ENCODE measurements at regions not wholly inside any gene's neighbourhood (a gene's known extent, or its start where the extent isn't known, plus 50 kb on each side); places are given as distances from the start of the nearest gene placed in this dataset.

- Histone ChIP-seq H3K27ac (no peak overlapping the region), H3K4me3 (no peak overlapping the region), H3K36me3 (no peaks in the 10 kb centered on the region), H3K9me3 (replicated peaks) (no peaks in the 10 kb centered on the region), H3K27me3 (replicated peaks) (peaks cover 2% of the 10 kb centered on the region; the same call in 1 of the 2 replicates), H3K4me1 (replicated peaks) (peaks cover 6% of the 10 kb centered on the region)
- DNase-seq (ENCODE audit: low read depth in 1 of 2, low spot score in 2 of 2): no peak
Measured at GRCh38 chr1:19591482-19592091, 52.5 kb upstream of the NBL1 start.

- Histone ChIP-seq H3K9me3 (replicated peaks) (no peaks in the 10 kb centered on the region), H3K4me1 (replicated peaks) (no peaks in the 10 kb centered on the region), H3K36me3 (no peaks in the 10 kb centered on the region), H3K27me3 (replicated peaks) (no peaks in the 10 kb centered on the region; the same call in none of the 2 replicates), H3K27ac (no peak overlapping the region), H3K4me3 (no peak overlapping the region)
- no peak for DNase-seq (ENCODE audit: low read depth in 1 of 2, low spot score in 2 of 2)
Measured at GRCh38 chr1:19585507-19585906, 58.6 kb upstream of the NBL1 start.

- Histone ChIP-seq H3K27ac (no peak overlapping the region), H3K4me3 (no peak overlapping the region), H3K4me1 (replicated peaks) (no peaks in the 10 kb centered on the region), H3K36me3 (no peaks in the 10 kb centered on the region), H3K9me3 (replicated peaks) (no peaks in the 10 kb centered on the region), H3K27me3 (replicated peaks) (no peaks in the 10 kb centered on the region; the same call in 1 of the 2 replicates)
- DNase-seq (ENCODE audit: low read depth in 1 of 2, low spot score in 2 of 2): peak; percentile 23 to 49
Measured at GRCh38 chr1:19582318-19582717, 61.8 kb upstream of the NBL1 start.

GRCh38 chr1:19581381-19581780 is 62.7 kb upstream of the NBL1 start:
- H3K9me3 ChIP-seq (replicated peaks): no peaks in the 10 kb centered on the region
- no peaks in the 10 kb centered on the region; the same call in 1 of the 2 replicates for H3K27me3 ChIP-seq (replicated peaks)
- no peaks in the 10 kb centered on the region for H3K36me3 ChIP-seq

GRCh38 chr1:19577561-19577960 is 66.5 kb upstream of the NBL1 start:
- no peak overlapping the region for H3K27ac ChIP-seq

More at GRCh38 chr1:19581381-19581780, 62.7 kb upstream of the NBL1 start:
- H3K27ac ChIP-seq: no peak overlapping the region
- H3K4me1 ChIP-seq (replicated peaks): no peaks in the 10 kb centered on the region
- no peak for DNase-seq (ENCODE audit: low read depth in 1 of 2, low spot score in 2 of 2)
- no peak overlapping the region for H3K4me3 ChIP-seq

GRCh38 chr1:19577036-19577435 is 67.1 kb upstream of the NBL1 start:
- Histone ChIP-seq H3K4me3 (no peak overlapping the region), H3K36me3 (no peaks in the 10 kb centered on the region), H3K9me3 (replicated peaks) (no peaks in the 10 kb centered on the region), H3K4me1 (replicated peaks) (no peaks in the 10 kb centered on the region), H3K27me3 (replicated peaks) (peaks cover 4% of the 10 kb centered on the region; the same call in 1 of the 2 replicates), H3K27ac (no peak overlapping the region)
- no peak for DNase-seq (ENCODE audit: low read depth in 1 of 2, low spot score in 2 of 2)

More at GRCh38 chr1:19577561-19577960, 66.5 kb upstream of the NBL1 start:
- DNase-seq (ENCODE audit: low read depth in 1 of 2, low spot score in 2 of 2): no peak
- H3K4me1 ChIP-seq (replicated peaks): no peaks in the 10 kb centered on the region
- H3K36me3 ChIP-seq: no peaks in the 10 kb centered on the region
- H3K9me3 ChIP-seq (replicated peaks): no peaks in the 10 kb centered on the region
- H3K4me3 ChIP-seq: no peak overlapping the region
- peaks cover 4% of the 10 kb centered on the region; the same call in 1 of the 2 replicates for H3K27me3 ChIP-seq (replicated peaks)

GRCh38 chr1:19569786-19570185 is 74.3 kb upstream of the NBL1 start:
- H3K36me3 ChIP-seq: no peaks in the 10 kb centered on the region
- no peak for DNase-seq (ENCODE audit: low read depth in 1 of 2, low spot score in 2 of 2)

GRCh38 chr1:19567041-19567440 is 77.1 kb upstream of the NBL1 start:
- Histone ChIP-seq H3K9me3 (replicated peaks) (no peaks in the 10 kb centered on the region), H3K27me3 (replicated peaks) (no peaks in the 10 kb centered on the region; the same call in 1 of the 2 replicates), H3K27ac (no peak overlapping the region), H3K36me3 (no peaks in the 10 kb centered on the region), H3K4me1 (replicated peaks) (peaks cover 19% of the 10 kb centered on the region), H3K4me3 (no peak overlapping the region)
- no peak for DNase-seq (ENCODE audit: low read depth in 1 of 2, low spot score in 2 of 2)

More at GRCh38 chr1:19569786-19570185, 74.3 kb upstream of the NBL1 start:
- H3K27ac ChIP-seq: no peak overlapping the region
- no peaks in the 10 kb centered on the region for H3K4me1 ChIP-seq (replicated peaks)
- no peaks in the 10 kb centered on the region for H3K9me3 ChIP-seq (replicated peaks)
- peaks cover 4% of the 10 kb centered on the region; the same call in 1 of the 2 replicates for H3K27me3 ChIP-seq (replicated peaks)
- no peak overlapping the region for H3K4me3 ChIP-seq

- H3K4me3 ChIP-seq: no peak overlapping the region
- no peaks in the 10 kb centered on the region for H3K36me3 ChIP-seq
- H3K9me3 ChIP-seq (replicated peaks): no peaks in the 10 kb centered on the region
- H3K27me3 ChIP-seq (replicated peaks): no peaks in the 10 kb centered on the region
- no peak for DNase-seq (ENCODE audit: low read depth in 1 of 2, low spot score in 2 of 2)
- no peak overlapping the region for H3K27ac ChIP-seq
- peaks cover 29% of the 10 kb centered on the region for H3K4me1 ChIP-seq (replicated peaks)
Measured at GRCh38 chr1:19564366-19564765, 79.0 kb upstream of the CAPZB start.

GRCh38 chr1:19563324-19564097 is 78.2 kb upstream of the CAPZB start:
- peak; percentile 35 to 43 for DNase-seq (ENCODE audit: low read depth in 1 of 2, low spot score in 2 of 2)
- no peak overlapping the region for H3K27ac ChIP-seq
- H3K4me1 ChIP-seq (replicated peaks): peaks cover 32% of the 10 kb centered on the region
- 0 out of 2 replicates have a peak overlapping the region, but pooled peaks have one; percentile 1 for H3K4me3 ChIP-seq
- H3K27me3 ChIP-seq (replicated peaks): no peaks in the 10 kb centered on the region
- no peaks in the 10 kb centered on the region for H3K9me3 ChIP-seq (replicated peaks)
- H3K36me3 ChIP-seq: no peaks in the 10 kb centered on the region

- Histone ChIP-seq H3K4me1 (replicated peaks) (peaks cover 32% of the 10 kb centered on the region), H3K36me3 (no peaks in the 10 kb centered on the region), H3K4me3 (no peak overlapping the region), H3K27me3 (replicated peaks) (no peaks in the 10 kb centered on the region), H3K9me3 (replicated peaks) (no peaks in the 10 kb centered on the region), H3K27ac (no peak overlapping the region)
- no peak for DNase-seq (ENCODE audit: low read depth in 1 of 2, low spot score in 2 of 2)
Measured at GRCh38 chr1:19562847-19563246, 77.5 kb upstream of the CAPZB start.

GRCh38 chr1:19560480-19560879 is 75.1 kb upstream of the CAPZB start:
- H3K4me3 ChIP-seq: no peak overlapping the region
- peaks cover 36% of the 10 kb centered on the region for H3K4me1 ChIP-seq (replicated peaks)
- H3K27me3 ChIP-seq (replicated peaks): no peaks in the 10 kb centered on the region
- H3K9me3 ChIP-seq (replicated peaks): no peaks in the 10 kb centered on the region
- no peaks in the 10 kb centered on the region for H3K36me3 ChIP-seq
- no peak overlapping the region for H3K27ac ChIP-seq
- DNase-seq (ENCODE audit: low read depth in 1 of 2, low spot score in 2 of 2): no peak

- peak overlapping the region; percentile 28 for H3K27ac ChIP-seq
- peak; percentile 48 to 70 for DNase-seq (ENCODE audit: low read depth in 1 of 2, low spot score in 2 of 2)
- H3K9me3 ChIP-seq (replicated peaks): no peaks in the 10 kb centered on the region
- H3K4me3 ChIP-seq: no peak overlapping the region
- peaks cover 36% of the 10 kb centered on the region for H3K4me1 ChIP-seq (replicated peaks)
- H3K27me3 ChIP-seq (replicated peaks): no peaks in the 10 kb centered on the region
- H3K36me3 ChIP-seq: no peaks in the 10 kb centered on the region
Measured at GRCh38 chr1:19559641-19560040, 74.3 kb upstream of the CAPZB start.

- Histone ChIP-seq H3K27ac (no peak overlapping the region), H3K4me3 (no peak overlapping the region), H3K36me3 (no peaks in the 10 kb centered on the region), H3K27me3 (replicated peaks) (no peaks in the 10 kb centered on the region), H3K4me1 (replicated peaks) (peaks cover 22% of the 10 kb centered on the region), H3K9me3 (replicated peaks) (0 out of 2 replicates have a peak, but pooled peaks cover 3% of the 10 kb centered on the region)
- DNase-seq (ENCODE audit: low read depth in 1 of 2, low spot score in 2 of 2): no peak
Measured at GRCh38 chr1:19557609-19558051, 72.3 kb upstream of the CAPZB start.
